PC-3 (cell line): ENCODE measurements at regions not wholly inside any gene's neighbourhood (a gene's known extent, or its start where the extent isn't known, plus 50 kb on each side); places are given as distances from the start of the nearest gene placed in this dataset.

Experiments
- ATAC-seq: fragments of 200-7000 bp; cut with Tn5 transposase; 2 replicates; pipeline ENCODE4 v1.9.1; 2020; ENCODE audit warnings: mild to moderate bottlenecking, moderate library complexity
- BruUV-seq: library from RNA; stranded (reverse); fragments of 400-500 nt; replicated peaks from 2 replicates; lab custom pipeline; 2021; lab: Mats Ljungman, UMichigan
- CTCF ChIA-PET: fragments of 300-600 bp; sonication (Branson Sonifier 250); formaldehyde crosslinking; loops from one replicate; lab custom pipeline; 2022; ENCODE audit warnings: antibody characterized with exemption; lab: Charles Lee
- POLR2A ChIA-PET: fragments of 300-600 bp; sonication (Branson Sonifier 250); formaldehyde crosslinking; loops from one replicate; lab custom pipeline; 2022; ENCODE audit warnings: antibody characterized with exemption; ENCODE audit not compliant: unreplicated experiment; lab: Charles Lee
- DNase-seq: peaks from one replicate; pipeline ENCODE4 v3.0.0-alpha.2; 2015
- H2AFZ ChIP-seq: fragments of 300-600 bp; sonication (generic); 2 replicates; pipeline ENCODE4 v1.6.0; 2016; ENCODE audit warnings: antibody characterized with exemption, low read length
- H3F3A ChIP-seq: fragments of 300-600 bp; sonication (generic); one replicate; pipeline ENCODE4 v1.6.0; 2017; ENCODE audit warnings: antibody characterized with exemption, low read length, control low read depth, mild to moderate bottlenecking; ENCODE audit not compliant: unreplicated experiment
- H3K27ac ChIP-seq: fragments of 300-600 bp; sonication (generic); 2 replicates; pipeline ENCODE4 v1.5.1; 2016; ENCODE audit warnings: mild to moderate bottlenecking, low read length
- H3K27me3 ChIP-seq: fragments of 300-600 bp; sonication (generic); 2 replicates; pipeline ENCODE4 v1.6.1; 2016; ENCODE audit warnings: low read length, mixed read lengths
- H3K36me3 ChIP-seq: fragments of 300-600 bp; sonication (generic); 2 replicates; pipeline ENCODE4 v1.6.1; 2016; ENCODE audit warnings: low read depth, mixed run types, low read length, mixed read lengths
- H3K4me1 ChIP-seq: fragments of 300-600 bp; sonication (generic); 2 replicates; pipeline ENCODE4 v1.5.1; 2016; ENCODE audit warnings: low read length; ENCODE audit not compliant: insufficient read depth
- H3K4me2 ChIP-seq: fragments of 300-600 bp; sonication (generic); 2 replicates; pipeline ENCODE4 v1.6.0; 2016; ENCODE audit warnings: low read length
- H3K4me3 ChIP-seq: fragments of 300-600 bp; sonication (generic); 2 replicates; pipeline ENCODE4 v1.5.1; 2016; ENCODE audit warnings: mild to moderate bottlenecking, low read length, mixed read lengths
- H3K79me2 ChIP-seq: fragments of 300-600 bp; sonication (generic); 2 replicates; pipeline ENCODE4 v1.6.1; 2017; ENCODE audit warnings: low read length, mixed read lengths
- H3K9ac ChIP-seq: fragments of 300-600 bp; sonication (generic); 2 replicates; pipeline ENCODE4 v1.6.0; 2016; ENCODE audit warnings: mild to moderate bottlenecking, low read length
- H3K9me2 ChIP-seq: fragments of 300-600 bp; sonication (generic); replicated peaks from 2 replicates; pipeline ENCODE4 v1.6.1; 2016; ENCODE audit warnings: mixed run types, low read length, mixed read lengths
- H3K9me3 ChIP-seq: fragments of 300-600 bp; sonication (generic); 2 replicates; pipeline ENCODE4 v1.6.1; 2016; ENCODE audit warnings: low read length, mixed read lengths
- H4K20me1 ChIP-seq: fragments of 300-600 bp; sonication (generic); 2 replicates; pipeline ENCODE4 v1.6.1; 2016; ENCODE audit warnings: low read length, mixed read lengths
- EZH2 ChIP-seq: fragments of 300-600 bp; sonication (generic); IDR thresholded peaks from one replicate; pipeline ENCODE4 v1.6.1; 2017; ENCODE audit warnings: antibody characterized with exemption, mild to moderate bottlenecking, low read length; ENCODE audit not compliant: unreplicated experiment
- EZH2phosphoT487 ChIP-seq: fragments of 300-600 bp; sonication (generic); IDR thresholded peaks from 2 replicates; pipeline ENCODE4 v1.6.1; 2018; ENCODE audit warnings: mild to moderate bottlenecking, antibody characterized with exemption, low read length, borderline replicate concordance
- intact Hi-C: fragments of 100-400 bp; cut with micrococcal nuclease; formaldehyde crosslinking; loops from 2 replicates; pipeline ENCODE4 v1.9.0; 2023
- TF ChIP-seq, protein P1 (sequence below): fragments of 300-600 bp; sonication (generic); conservative IDR thresholded peaks from 2 replicates; pipeline ENCODE4 v1.5.1; 2017; ENCODE audit warnings: antibody characterized with exemption, low read depth, mild to moderate bottlenecking, low read length

DNA sequence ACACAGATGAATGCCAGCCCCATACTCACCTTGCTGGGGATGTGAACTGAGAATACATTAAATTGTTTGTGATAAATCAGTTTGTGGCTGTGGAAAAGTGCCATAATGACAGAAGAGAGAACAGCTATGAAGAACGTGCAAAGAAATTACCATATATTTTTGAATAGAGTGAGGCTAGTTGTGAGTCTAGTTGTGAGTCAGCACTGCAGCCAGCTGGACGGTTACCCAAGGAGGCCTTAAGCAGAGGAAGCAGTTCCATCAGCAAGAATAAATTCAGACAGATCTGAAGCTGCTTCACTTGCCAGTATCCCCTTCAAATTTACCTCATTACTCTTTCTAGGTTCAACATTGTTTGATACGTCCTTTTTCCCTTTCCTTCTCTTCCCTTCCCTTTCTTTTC, 446.0 kb downstream of the MTRR start:
- no peak for ATAC-seq
- DNase-seq: no peak
- TF ChIP-seq, protein P1, sequence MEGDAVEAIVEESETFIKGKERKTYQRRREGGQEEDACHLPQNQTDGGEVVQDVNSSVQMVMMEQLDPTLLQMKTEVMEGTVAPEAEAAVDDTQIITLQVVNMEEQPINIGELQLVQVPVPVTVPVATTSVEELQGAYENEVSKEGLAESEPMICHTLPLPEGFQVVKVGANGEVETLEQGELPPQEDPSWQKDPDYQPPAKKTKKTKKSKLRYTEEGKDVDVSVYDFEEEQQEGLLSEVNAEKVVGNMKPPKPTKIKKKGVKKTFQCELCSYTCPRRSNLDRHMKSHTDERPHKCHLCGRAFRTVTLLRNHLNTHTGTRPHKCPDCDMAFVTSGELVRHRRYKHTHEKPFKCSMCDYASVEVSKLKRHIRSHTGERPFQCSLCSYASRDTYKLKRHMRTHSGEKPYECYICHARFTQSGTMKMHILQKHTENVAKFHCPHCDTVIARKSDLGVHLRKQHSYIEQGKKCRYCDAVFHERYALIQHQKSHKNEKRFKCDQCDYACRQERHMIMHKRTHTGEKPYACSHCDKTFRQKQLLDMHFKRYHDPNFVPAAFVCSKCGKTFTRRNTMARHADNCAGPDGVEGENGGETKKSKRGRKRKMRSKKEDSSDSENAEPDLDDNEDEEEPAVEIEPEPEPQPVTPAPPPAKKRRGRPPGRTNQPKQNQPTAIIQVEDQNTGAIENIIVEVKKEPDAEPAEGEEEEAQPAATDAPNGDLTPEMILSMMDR: no peak
- TF ChIP-seq EZH2 (no peak), EZH2phosphoT487 (no peak)
- Histone ChIP-seq H3K27me3 (no peaks in the 10 kb centered on the region), H3F3A (no peaks in the 10 kb centered on the region), H3K27ac (no peak overlapping the region), H3K79me2 (no peaks in the 10 kb centered on the region), H3K9ac (no peak overlapping the region), H3K4me3 (no peak overlapping the region), H3K4me2 (no peak overlapping the region), H3K9me3 (no peaks in the 10 kb centered on the region), H3K9me2 (0 out of 2 replicates have a peak, but pooled peaks cover 4% of the 10 kb centered on the region), H2AFZ (no peak overlapping the region), H4K20me1 (no peaks in the 10 kb centered on the region), H3K4me1 (no peaks in the 10 kb centered on the region), H3K36me3 (no peaks in the 10 kb centered on the region)
- CTCF ChIA-PET: no interaction called here
- POLR2A ChIA-PET: no interaction called here
- no TSS peak for BruUV-seq
- intact Hi-C loops: no loop called here

DNA sequence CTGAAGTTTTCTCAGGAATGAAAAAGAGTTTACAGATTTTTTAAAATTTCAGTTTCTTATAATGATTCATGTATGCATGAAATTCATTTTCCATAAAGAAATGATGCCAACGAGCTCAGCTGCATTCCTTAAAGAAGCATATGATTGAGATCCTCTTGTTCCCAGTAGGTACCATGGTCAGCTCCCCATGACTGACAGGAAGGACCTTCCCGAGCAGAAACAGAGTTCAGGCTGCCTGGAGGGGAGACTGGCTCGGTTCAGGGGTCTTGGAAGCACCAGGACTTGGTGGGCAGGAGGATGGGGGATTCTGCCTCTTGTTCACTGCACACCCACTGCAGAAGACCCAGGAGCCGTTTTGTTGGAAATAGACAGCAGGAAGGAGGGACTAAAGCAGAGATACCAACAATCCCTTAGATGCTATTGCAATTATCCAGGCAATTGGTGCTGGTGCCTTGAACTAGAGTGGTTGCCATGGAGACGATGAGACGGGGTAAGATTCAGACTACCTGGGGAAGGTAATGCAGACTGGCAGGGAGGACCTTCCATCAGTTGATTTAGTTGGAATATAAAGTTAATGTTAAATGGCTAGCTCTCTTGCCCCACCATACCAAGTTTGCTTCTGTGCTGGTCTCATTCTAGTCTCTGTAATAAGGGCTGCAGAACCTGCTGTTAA, 447.8 kb downstream of the MTRR start:
- no peaks in the 10 kb centered on the region for H3K79me2 ChIP-seq
- H3K9me2 ChIP-seq: 0 out of 2 replicates have a peak, but pooled peaks cover 4% of the 10 kb centered on the region
- no peak overlapping the region for H3K4me2 ChIP-seq
- H3K9me3 ChIP-seq: no peaks in the 10 kb centered on the region
- ATAC-seq (no peak), DNase-seq (peak; percentile 40)
- BruUV-seq: no TSS peak
- H3K4me3 ChIP-seq: no peak overlapping the region
- no peak overlapping the region for H3K27ac ChIP-seq
- H2AFZ ChIP-seq: no peak overlapping the region
- no peaks in the 10 kb centered on the region for H3K36me3 ChIP-seq
- no peaks in the 10 kb centered on the region for H3F3A ChIP-seq
- ChIA-PET CTCF (no interaction called here), POLR2A (no interaction called here)
- TF ChIP-seq, protein P1: no peak
- TF ChIP-seq EZH2 (no peak), EZH2phosphoT487 (no peak)
- intact Hi-C loops: no loop called here
- no peaks in the 10 kb centered on the region for H3K27me3 ChIP-seq
- H4K20me1 ChIP-seq: no peaks in the 10 kb centered on the region
- peaks cover 10% of the 10 kb centered on the region for H3K4me1 ChIP-seq
- H3K9ac ChIP-seq: no peak overlapping the region

DNA sequence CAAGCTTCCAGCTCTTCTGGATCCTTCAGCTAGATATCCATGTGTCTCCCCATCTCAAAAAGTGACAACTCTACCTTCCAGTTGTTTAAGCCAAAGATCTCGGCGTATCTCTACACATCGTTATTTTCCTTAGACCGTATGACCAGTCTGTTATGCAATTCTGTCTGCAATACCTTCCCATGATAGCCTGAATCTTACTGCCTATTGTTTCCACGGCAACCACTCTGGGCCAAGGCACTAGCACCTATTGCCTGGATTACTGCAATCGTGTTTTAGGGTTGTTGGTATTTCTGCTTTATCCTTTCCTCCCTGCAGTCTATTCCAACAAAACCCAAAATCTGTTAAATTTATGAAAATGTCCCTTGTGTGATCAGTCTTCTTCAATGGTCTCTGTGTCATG, 448.4 kb downstream of the MTRR start:
- DNase-seq (no peak), ATAC-seq (no peak)
- H3K36me3 ChIP-seq: no peaks in the 10 kb centered on the region
- H3K27me3 ChIP-seq: no peaks in the 10 kb centered on the region
- H2AFZ ChIP-seq: no peak overlapping the region
- TF ChIP-seq EZH2phosphoT487: no peak
- TF ChIP-seq, protein P1: no peak
- TF ChIP-seq EZH2: no peak
- H3K27ac ChIP-seq: no peak overlapping the region
- ChIA-PET POLR2A (no interaction called here), CTCF (no interaction called here)
- no peaks in the 10 kb centered on the region for H4K20me1 ChIP-seq
- intact Hi-C loops: no loop called here
- no TSS peak for BruUV-seq
- H3F3A ChIP-seq: no peaks in the 10 kb centered on the region
- H3K4me2 ChIP-seq: no peak overlapping the region
- no peak overlapping the region for H3K4me3 ChIP-seq
- 0 out of 2 replicates have a peak, but pooled peaks cover 4% of the 10 kb centered on the region for H3K9me2 ChIP-seq
- H3K4me1 ChIP-seq: peaks cover 16% of the 10 kb centered on the region
- no peaks in the 10 kb centered on the region for H3K9me3 ChIP-seq
- H3K79me2 ChIP-seq: no peaks in the 10 kb centered on the region
- H3K9ac ChIP-seq: no peak overlapping the region
